HUES6 (cell line): ENCODE measurements at regions not wholly inside any gene's neighbourhood (a gene's known extent, or its start where the extent isn't known, plus 50 kb on each side); places are given as distances from the start of the nearest gene placed in this dataset.

Experiments used
- H3K27ac ChIP-seq: 2 replicates; pipeline ENCODE4 v1.7.0; 2013; ENCODE audit warnings: low read depth, mild to moderate bottlenecking, low read length, inconsistent platforms
- H3K27me3 ChIP-seq: 2 replicates; pipeline ENCODE4 v1.6.1; 2013; ENCODE audit warnings: low read length; ENCODE audit not compliant: control insufficient read depth, insufficient read depth
- H3K36me3 ChIP-seq: 2 replicates; pipeline ENCODE4 v1.6.1; 2013; ENCODE audit warnings: low read length; ENCODE audit not compliant: control insufficient read depth, insufficient read depth
- H3K4me1 ChIP-seq: 2 replicates; pipeline ENCODE4 v1.6.1; 2013; ENCODE audit warnings: low read length; ENCODE audit not compliant: control insufficient read depth, insufficient read depth
- H3K4me3 ChIP-seq: 2 replicates; pipeline ENCODE4 v1.5.1; 2013; ENCODE audit warnings: low read depth, low read length
- H3K9ac ChIP-seq: one replicate; pipeline ENCODE4 v1.6.1; 2013; ENCODE audit warnings: mild to moderate bottlenecking, low read length
- H3K9me3 ChIP-seq: 2 replicates; pipeline ENCODE4 v1.6.1; 2013; ENCODE audit warnings: low read depth, low read length; ENCODE audit not compliant: control insufficient read depth, insufficient read depth

- Histone ChIP-seq H3K4me1 (peaks cover 20% of the 10 kb centered on the region), H3K9me3 (no peaks in the 10 kb centered on the region), H3K27me3 (no peaks in the 10 kb centered on the region), H3K36me3 (no peaks in the 10 kb centered on the region), H3K4me3 (no peak overlapping the region), H3K27ac (no peak overlapping the region), H3K9ac (no peak overlapping the region)
These were observed 300.3 kb downstream of the TTLL7 start for GRCh38 chr1:83698644-83699043.

GRCh38 chr1:83697961-83698360 lies 301.0 kb downstream of the TTLL7 start:
- Histone ChIP-seq H3K9me3 (no peaks in the 10 kb centered on the region), H3K27me3 (no peaks in the 10 kb centered on the region), H3K4me1 (peaks cover 26% of the 10 kb centered on the region), H3K9ac (no peak overlapping the region), H3K27ac (no peak overlapping the region), H3K4me3 (no peak overlapping the region), H3K36me3 (no peaks in the 10 kb centered on the region)

GRCh38 chr1:83697220-83697619 lies 301.7 kb downstream of the TTLL7 start:
- no peak overlapping the region for H3K27ac ChIP-seq
- no peaks in the 10 kb centered on the region for H3K36me3 ChIP-seq
- H3K4me3 ChIP-seq: no peak overlapping the region
- no peaks in the 10 kb centered on the region for H3K9me3 ChIP-seq
- no peak overlapping the region for H3K9ac ChIP-seq
- no peaks in the 10 kb centered on the region for H3K27me3 ChIP-seq
- H3K4me1 ChIP-seq: peaks cover 29% of the 10 kb centered on the region

GRCh38 chr1:83694449-83694848 lies 304.5 kb downstream of the TTLL7 start:
- Histone ChIP-seq H3K36me3 (no peaks in the 10 kb centered on the region), H3K4me1 (peaks cover 44% of the 10 kb centered on the region), H3K9me3 (0 out of 2 replicates have a peak, but pooled peaks cover 2% of the 10 kb centered on the region), H3K27ac (no peak overlapping the region), H3K4me3 (peak overlapping the region; percentile 4), H3K9ac (no peak overlapping the region), H3K27me3 (no peaks in the 10 kb centered on the region)

GRCh38 chr1:83693427-83694126 lies 305.4 kb downstream of the TTLL7 start:
- Histone ChIP-seq H3K27me3 (no peaks in the 10 kb centered on the region), H3K27ac (peak overlapping the region; percentile 20), H3K4me3 (peak overlapping the region; percentile 45), H3K36me3 (no peaks in the 10 kb centered on the region), H3K4me1 (peaks cover 44% of the 10 kb centered on the region), H3K9me3 (0 out of 2 replicates have a peak, but pooled peaks cover 3% of the 10 kb centered on the region), H3K9ac (peak overlapping the region; percentile 18)

GRCh38 chr1:83692524-83693381 lies 306.2 kb downstream of the TTLL7 start:
- Histone ChIP-seq H3K4me1 (peaks cover 44% of the 10 kb centered on the region), H3K4me3 (peak overlapping the region; percentile 45), H3K27ac (peak overlapping the region; percentile 20), H3K27me3 (no peaks in the 10 kb centered on the region), H3K9me3 (0 out of 2 replicates have a peak, but pooled peaks cover 3% of the 10 kb centered on the region), H3K9ac (peak overlapping the region; percentile 18), H3K36me3 (no peaks in the 10 kb centered on the region)

- H3K9ac ChIP-seq: peak overlapping the region; percentile 14
These were observed 306.9 kb downstream of the TTLL7 start for GRCh38 chr1:83691953-83692500.

GRCh38 chr1:83689921-83690868 lies 308.7 kb downstream of the TTLL7 start:
- Histone ChIP-seq H3K27ac (no peak overlapping the region), H3K9ac (no peak overlapping the region), H3K36me3 (no peaks in the 10 kb centered on the region), H3K4me1 (peaks cover 38% of the 10 kb centered on the region), H3K9me3 (0 out of 2 replicates have a peak, but pooled peaks cover 3% of the 10 kb centered on the region), H3K27me3 (no peaks in the 10 kb centered on the region), H3K4me3 (no peak overlapping the region)

More at GRCh38 chr1:83691953-83692500, 306.9 kb downstream of the TTLL7 start:
- Histone ChIP-seq H3K27me3 (no peaks in the 10 kb centered on the region), H3K4me3 (peak overlapping the region; percentile 45), H3K36me3 (no peaks in the 10 kb centered on the region), H3K4me1 (peaks cover 44% of the 10 kb centered on the region), H3K9me3 (0 out of 2 replicates have a peak, but pooled peaks cover 3% of the 10 kb centered on the region), H3K27ac (no peak overlapping the region; the same call in 1 of the 2 replicates)

GRCh38 chr1:83682132-83682531 lies 316.8 kb downstream of the TTLL7 start:
- H3K4me3 ChIP-seq: no peak overlapping the region
- no peak overlapping the region for H3K9ac ChIP-seq
- no peaks in the 10 kb centered on the region for H3K4me1 ChIP-seq
- no peaks in the 10 kb centered on the region for H3K9me3 ChIP-seq
- no peaks in the 10 kb centered on the region for H3K27me3 ChIP-seq
- no peak overlapping the region for H3K27ac ChIP-seq
- H3K36me3 ChIP-seq: no peaks in the 10 kb centered on the region

GRCh38 chr1:83676106-83676505 lies 322.8 kb downstream of the TTLL7 start:
- H3K9me3 ChIP-seq: peaks cover 1% of the 10 kb centered on the region; the same call in 1 of the 2 replicates
- no peak overlapping the region for H3K9ac ChIP-seq
- H3K4me1 ChIP-seq: no peaks in the 10 kb centered on the region
- H3K4me3 ChIP-seq: no peak overlapping the region
- H3K36me3 ChIP-seq: no peaks in the 10 kb centered on the region
- H3K27ac ChIP-seq: no peak overlapping the region
- no peaks in the 10 kb centered on the region for H3K27me3 ChIP-seq
